ENCODE measurements at regions not wholly inside any gene's neighbourhood (a gene's known extent, or its start where the extent isn't known, plus 50 kb on each side); places are given as distances from the start of the nearest gene placed in this dataset.

- DNase-seq: no peak
These were observed 66.1 kb upstream of the THY1 start for GRCh38 chr11:119489087-119489486.

DNA sequence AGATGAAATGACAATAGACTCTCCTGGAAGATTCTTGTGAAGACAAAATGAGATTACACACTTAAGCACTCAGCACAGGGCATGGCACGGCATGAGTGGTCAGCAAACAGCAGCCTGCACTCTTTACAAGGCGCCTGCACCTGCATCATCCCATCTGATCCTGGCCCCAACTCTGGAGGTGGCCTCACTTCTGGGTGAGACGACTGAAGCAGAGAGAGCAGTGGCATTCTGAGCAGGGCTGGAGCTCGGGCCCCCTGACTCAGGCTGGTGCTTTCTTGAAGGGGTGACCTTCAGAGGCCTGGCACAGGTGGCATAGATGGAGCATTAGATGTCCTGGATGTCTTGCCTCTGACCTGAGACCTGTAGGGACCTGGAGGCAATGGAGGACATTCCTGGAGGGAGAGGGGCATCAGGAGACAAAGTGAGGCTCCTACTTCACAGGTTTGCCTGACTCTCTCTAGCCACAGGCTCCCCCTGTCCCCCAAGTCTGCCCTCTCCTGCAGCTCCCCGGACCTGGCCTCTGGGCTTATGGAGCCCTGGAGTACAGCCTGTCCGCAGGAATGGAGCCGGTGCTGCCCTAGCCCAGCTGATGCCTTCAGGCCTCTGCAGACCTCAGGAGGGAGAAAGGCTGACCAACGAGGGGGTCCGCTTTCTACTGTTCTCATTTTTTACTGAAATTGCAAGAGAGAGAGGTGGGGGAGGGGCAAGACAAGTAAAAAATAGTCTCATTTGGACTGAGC, 65.5 kb upstream of the THY1 start:
- DNase-seq: no peak

DNA sequence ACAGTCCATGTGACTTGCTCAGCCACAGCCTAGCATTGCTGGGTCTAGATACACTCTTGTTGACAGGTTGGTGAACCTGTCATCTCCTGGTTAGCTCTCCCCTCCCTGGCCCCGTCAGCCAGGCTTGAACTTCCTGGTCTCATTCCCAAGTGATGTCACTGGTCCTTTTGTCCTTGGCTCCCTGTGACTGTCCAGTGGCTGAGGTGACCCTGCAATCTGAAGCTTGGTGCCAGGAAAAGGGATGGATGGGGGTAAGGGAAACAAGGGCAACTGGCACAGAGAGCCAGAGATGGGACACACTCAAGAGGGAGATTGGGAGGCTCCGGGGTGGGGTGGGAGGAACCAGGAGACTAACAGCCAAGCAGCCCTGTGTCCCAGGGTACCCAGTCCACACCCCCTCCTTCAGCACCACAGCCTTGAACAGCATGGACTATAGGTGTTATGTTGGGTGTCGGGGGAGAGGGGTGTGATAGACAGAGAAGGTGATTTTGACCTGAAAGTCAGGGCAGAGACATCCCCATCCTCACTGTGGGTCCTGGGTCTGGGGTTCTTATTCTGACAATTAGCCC, 63.8 kb upstream of the THY1 start:
- DNase-seq: no peak

DNA sequence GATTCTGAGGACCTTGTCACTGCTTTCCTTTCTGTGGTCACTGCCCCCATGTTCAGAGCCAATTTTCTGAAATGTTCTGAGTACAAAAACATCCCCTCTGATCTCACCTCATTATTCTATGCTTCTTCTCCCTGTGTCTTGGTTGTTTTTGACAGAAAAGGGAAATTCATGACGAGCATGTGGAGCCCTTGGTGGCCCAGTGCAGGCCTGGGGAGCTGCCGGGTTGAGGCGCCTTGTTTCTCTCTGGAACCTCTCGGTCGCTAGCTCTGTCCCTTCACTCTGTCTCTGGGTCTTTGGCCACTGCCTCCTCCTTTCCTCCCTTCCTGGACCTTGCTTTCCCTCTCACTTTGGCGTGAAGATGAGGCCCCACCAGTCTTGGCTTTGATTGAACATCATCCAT, 63.0 kb upstream of the THY1 start:
- no peak for DNase-seq

DNA sequence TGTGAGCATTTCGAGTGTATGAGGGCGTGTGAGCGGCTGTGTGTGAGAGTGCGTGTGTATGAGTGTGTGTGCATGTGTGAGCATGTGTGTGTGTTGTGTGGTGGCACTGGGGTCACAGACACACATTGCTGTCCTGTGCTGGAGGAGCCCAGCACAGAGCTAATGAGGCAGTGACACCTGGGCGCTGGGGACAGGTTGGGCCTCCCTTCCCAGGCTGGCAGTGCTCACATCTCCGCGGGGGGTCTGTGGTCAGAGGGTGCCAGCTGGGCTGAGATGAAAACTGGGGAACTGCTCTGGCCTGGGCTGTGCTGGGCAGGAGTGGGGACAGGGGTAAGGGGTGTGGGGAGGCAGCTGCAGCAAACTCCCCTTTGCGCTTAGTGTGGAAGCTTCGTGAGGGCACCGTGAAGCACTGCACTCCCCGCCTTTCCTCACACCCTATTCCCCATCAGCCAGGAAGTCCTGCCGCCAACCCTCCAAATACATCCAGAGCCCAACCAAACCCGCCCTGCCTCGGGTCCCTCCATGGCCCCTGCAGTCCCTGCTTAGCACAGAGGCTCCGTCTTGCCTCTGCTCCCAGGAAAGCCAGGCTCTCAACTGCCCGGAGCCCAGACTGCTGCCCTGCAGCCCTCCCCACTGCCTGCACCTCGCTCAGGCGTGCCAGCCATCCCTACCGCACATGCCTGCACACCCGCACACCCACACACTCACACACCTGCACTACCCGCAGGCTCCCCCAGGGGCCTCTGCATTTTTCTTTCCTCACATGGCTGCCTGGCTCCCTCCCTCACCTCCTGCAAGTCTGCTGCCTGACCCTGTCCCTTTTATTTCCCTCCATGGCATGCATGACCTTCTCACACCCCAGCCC, 62.0 kb upstream of the THY1 start:
- DNase-seq: no peak

DNA sequence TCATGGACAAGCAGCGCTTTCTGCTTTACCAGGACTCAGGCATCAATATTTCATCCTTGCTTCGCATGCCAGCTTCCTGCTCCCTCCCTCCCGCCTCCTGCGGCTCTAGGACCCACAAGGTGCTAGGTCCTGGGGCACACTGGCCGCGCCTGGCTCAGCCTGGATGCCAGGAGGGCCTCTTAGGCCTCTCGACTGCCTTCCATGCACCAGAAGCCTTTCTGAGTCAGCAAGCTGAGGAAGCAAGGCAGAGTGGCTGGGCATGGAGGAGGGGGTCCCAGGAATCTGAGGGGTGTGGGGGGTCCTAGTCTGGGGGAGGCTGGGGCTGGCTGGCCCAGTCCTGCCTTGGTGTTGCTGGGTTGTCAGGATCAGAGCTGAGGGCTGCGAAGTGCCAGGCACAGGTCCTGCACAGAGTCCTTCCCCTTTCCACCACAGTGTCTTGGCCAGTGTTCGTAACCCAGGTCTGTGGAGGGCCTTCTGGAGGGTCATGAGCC, 61.0 kb upstream of the THY1 start:
- no peak for DNase-seq

DNA sequence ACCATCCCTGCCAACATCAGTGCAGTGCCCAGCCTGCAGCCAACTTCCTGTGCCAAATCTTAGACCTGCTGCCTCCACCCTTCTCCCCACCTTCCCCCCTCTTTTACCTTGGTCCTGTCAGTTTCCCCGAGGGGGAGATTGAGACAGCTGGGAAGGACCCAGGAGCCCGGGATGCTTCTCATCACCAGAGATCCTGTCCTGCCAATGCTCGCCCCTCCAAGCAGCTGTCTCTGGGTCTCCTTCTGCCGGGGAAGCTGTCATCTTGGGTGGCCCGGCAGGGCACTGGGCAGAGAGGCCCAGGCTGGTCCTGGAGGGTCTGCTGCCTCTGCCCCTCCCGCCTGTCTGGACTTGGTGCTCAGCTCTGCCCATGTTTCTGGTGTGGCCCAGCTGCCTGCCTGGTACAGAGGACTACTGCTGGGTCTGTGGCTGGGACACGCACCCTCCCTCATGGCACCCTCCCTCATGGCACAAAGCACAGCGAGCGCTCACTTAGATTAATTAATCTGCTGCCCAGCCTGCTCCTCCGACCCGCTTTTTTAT, 60.4 kb upstream of the THY1 start:
- DNase-seq: no peak

DNA sequence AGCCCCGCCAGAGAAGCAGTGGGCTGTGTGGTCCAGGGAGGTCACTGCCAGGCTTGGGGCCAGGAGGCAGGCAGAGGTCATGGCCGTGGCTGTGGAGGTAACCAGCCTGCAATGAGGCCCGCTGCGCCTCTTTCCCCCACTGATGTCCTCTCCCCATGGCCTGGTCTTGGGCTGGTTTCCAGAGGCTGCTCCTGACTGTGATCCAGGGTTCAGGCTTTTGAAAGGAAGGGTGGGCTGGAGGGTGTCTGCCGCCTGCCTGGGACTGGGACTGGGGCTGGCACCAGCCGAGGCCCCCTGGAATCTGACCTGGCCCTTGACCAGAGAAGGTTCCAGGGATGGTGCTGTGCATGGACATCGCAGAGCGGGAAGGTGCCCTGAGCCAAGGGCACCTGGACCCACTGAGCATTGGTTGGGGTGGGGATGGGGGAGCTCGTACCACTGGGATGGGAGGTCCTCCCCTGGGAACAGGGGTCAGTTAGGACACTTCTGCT, 59.6 kb upstream of the THY1 start:
- DNase-seq: no peak

DNA sequence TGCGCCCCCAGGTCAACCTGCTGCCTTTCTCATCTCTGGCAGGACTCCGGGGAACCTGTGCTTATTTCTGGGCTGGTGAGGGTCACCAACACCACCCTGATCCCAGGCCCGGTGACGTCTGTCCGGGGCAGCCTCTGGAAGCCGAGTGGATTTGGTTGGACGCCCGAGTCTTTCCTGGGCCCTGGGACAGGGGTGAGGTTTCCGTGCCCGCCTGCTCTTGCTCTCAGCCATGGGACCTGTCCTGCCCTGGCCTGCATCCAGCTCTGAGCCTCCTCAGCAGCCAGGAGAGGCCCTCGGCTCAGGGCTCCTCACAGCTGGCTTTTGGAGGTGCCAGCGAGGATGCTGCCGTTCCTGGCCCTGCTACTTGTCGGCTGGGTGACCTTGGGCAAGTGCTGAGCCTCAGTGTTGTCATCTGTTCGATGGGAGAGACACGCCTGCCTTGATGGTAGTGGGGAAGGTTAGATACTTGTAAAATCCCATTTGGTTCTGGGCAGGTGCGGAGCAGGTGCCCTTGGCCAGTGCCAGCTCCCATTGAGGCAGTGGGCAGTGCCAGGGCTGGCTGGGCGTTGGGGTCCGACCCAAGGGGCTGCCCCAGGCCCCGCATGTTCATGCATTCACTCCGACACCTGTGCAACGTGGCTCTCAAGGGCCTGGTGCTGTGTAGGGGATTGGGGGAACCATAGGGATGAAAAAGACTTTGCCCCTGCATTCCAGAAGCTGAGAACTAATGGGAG, 58.9 kb upstream of the THY1 start:
- DNase-seq: no peak

- peak in 1 of 2 experiments; percentile 13 for DNase-seq
These were observed 58.2 kb upstream of the THY1 start for GRCh38 chr11:119481021-119481666.

GRCh38 chr11:119480380-119481020, 57.5 kb upstream of the THY1 start:
- no peak for DNase-seq

GRCh38 chr11:119479685-119480275, 56.8 kb upstream of the THY1 start:
- no peak for DNase-seq

DNA sequence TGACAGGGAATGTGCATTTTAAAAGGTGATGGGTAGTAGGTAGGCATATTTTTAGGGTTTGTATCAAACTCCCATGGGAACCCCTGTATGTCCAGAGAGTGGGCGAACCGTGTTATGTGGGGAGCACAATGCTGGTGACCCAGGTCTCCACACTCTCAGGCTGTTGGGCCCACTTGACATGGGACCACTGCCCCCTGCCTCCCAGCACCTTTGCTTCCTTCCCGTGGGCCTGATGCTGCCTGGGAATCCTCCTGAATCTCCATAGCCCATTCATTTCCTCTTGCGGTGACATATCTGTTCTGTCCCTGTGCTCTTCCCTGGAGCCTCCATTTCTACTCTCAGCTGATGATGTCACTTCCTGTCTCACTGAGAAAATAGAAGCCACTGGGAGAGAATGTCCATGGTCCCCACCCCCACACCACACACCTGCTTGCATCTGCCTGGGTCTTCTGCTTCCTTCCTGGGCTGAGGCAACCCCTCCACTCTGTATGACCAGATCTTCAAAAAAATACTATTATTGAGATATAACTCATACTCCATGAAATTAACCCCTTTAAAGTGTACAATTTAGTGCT, 55.8 kb upstream of the THY1 start:
- DNase-seq: no peak

DNA sequence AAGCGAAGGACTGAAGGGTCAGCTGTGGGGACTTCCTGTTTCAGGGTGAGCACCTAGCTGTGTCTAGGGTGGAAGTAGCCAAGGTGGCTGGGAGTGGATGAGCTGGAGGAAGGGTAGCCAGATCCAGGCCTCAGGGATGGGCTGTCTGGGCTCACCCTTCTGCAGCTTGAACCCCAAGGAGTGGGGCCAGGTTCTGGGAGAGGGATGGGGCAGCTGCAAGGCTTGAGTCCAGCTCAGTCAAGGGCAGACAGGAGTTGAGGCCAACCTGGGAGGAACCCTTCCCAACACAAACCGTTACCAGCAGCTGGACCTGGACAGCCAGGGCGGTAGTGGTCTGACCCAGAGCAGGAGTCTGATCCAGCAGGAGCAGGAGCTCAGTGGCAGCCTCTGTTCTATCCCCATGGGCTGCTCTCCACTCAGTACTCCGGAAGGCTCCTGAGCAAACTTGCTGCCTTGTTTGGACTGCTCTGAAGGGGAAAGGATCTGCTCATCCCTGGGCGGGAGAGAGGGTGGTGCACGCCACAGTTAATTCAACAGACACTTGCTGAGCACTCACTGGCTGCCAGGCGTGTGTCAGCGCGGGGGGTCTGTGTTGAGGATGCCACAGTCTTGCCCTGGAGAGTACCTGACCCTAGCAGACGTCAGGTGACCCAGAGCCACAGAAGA, 53.8 kb upstream of the THY1 start:
- no peak for DNase-seq

DNA sequence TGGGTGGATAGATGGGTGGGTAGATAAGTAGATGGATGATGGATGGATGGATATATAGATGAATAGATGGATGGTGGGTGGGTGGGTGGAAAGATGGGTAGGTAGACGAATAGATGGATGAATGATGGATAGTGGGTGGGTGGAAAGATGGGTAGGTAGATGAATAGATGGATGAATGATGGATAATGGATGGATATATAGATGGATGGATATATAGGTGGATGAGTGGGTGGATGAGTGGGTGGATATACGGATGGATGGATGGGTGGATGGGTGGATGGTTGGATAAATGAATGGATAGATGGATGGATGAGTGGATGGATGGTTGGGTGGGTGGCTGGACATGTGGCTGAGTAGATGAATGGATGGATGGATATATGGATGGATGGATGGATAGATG, 53.1 kb upstream of the THY1 start:
- no peak for DNase-seq

GRCh38 chr11:119474682-119475596, 52.0 kb upstream of the THY1 start:
- DNase-seq: peak in 1 of 2 experiments; percentile 9

DNA sequence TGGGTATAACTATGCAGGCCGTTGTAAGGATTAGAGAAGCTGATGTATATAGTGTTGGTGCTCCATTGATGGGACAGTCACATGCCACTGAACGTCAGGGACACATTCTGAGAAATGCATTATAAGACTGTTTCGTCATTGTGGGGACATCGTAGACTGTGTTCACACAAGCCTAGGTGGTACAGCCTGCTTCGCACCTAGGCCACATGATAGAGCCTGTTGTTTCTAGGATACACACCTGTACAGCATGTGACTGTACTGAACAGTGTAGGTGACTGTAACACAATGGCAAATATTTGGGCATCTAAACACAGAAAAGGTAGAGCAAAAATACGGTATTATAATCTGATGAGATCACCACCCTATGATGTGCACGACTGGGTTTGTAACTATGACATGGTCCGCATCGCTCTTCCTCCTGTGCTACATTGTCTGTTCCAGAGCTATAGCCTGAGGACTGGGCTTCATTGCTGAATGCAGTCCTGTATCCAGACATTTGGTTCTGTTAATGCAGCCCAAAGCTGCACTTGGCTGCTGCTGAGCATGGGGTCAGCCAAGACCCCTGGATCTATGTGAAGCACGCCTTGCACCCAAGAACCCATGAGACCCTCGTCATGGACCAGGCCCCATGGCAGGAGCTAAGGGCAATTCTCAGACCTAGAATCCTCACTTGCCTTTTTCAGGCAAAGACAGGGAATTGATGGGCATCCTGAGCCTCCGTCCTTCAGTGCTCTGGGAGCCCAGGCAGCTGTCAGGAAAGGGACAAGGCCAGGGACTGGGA, 51.1 kb upstream of the THY1 start:
- DNase-seq: no peak

DNA sequence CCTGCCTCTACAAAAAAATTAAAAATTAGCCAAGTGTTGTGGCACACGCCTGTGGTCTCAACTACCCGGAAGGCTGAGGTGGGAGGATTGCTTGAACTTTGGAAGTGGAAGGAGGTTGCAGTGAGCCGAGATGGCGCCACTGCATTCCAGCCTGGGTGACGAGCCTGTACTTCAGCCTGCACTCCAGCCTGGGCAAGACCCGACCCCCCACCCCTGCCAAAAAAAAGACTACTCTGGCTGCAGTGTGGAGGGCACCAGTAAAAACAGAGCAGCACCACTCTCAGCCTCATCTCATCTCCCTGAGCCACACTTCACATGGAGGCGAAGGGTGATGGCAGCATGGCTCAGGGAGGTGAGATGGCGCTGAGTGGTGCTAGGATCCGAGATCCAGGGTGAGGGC, 50.3 kb upstream of the THY1 start:
- no peak for DNase-seq

Data from cerebellar nuclear complex (tissue), 1 donor.